CD14-positive monocyte (primary cell): ENCODE measurements at regions not wholly inside any gene's neighbourhood (a gene's known extent, or its start where the extent isn't known, plus 50 kb on each side); places are given as distances from the start of the nearest gene placed in this dataset.

Source experiments
- DNase-seq, 3 donors: peaks; one replicate each; pipeline ENCODE4 v3.0.0-alpha.2; 2011 to 2022
- H2AFZ ChIP-seq: 2 replicates; pipeline ENCODE4 v1.6.0; 2012; ENCODE audit warnings: mild to moderate bottlenecking, low read depth, low read length, inconsistent platforms; ENCODE audit not compliant: insufficient read depth, poor library complexity, severe bottlenecking
- H3K27ac ChIP-seq, 2 donors: 1 replicate in 1 of 2; 2 replicates in 1 of 2; pipeline ENCODE4 v1.5.1; 2012 to 2013; ENCODE audit warnings: low read length in 2 of 2, control low read depth in 1 of 2, inconsistent platforms in 1 of 2, low read depth in 1 of 2, mild to moderate bottlenecking in 1 of 2
- H3K27me3 ChIP-seq, 2 donors: one replicate each; pipeline versions ENCODE4 v1.6.0 to v1.6.1; 2011 to 2013; ENCODE audit warnings: low read length in 2 of 2; ENCODE audit not compliant: control insufficient read depth in 2 of 2, insufficient read depth in 2 of 2
- H3K36me3 ChIP-seq, 2 donors: replicated peaks in 1 of 2; 1 replicate in 1 of 2; 2 replicates in 1 of 2; pipeline versions ENCODE4 v1.5.1 to v1.6.1; 2012 to 2013; ENCODE audit warnings: low read length in 2 of 2, control low read depth in 1 of 2, inconsistent platforms in 1 of 2, mild to moderate bottlenecking in 1 of 2; ENCODE audit not compliant: insufficient read depth in 2 of 2, control insufficient read depth in 1 of 2
- H3K4me1 ChIP-seq, 2 donors: 1 replicate in 1 of 2; 2 replicates in 1 of 2; pipeline versions ENCODE4 v1.5.1 to v1.6.1; 2012 to 2013; ENCODE audit warnings: low read length in 2 of 2, control low read depth in 1 of 2, inconsistent platforms in 1 of 2, mild to moderate bottlenecking in 1 of 2, moderate library complexity in 1 of 2; ENCODE audit not compliant: insufficient read depth in 2 of 2, control insufficient read depth in 1 of 2
- H3K4me2 ChIP-seq: replicated peaks from 2 replicates; pipeline ENCODE3; 2012; ENCODE audit warnings: low read length, moderate library complexity, mild to moderate bottlenecking; ENCODE audit not compliant: poor library complexity, severe bottlenecking; ENCODE audit errors: extremely low read depth
- H3K4me3 ChIP-seq, 3 experiments: fragments of 200-600 bp in 1 of 3; sonication (generic) in 1 of 3; replicated peaks in 1 of 3; 1 replicate in 2 of 3; 2 replicates in 1 of 3; pipeline ENCODE4 v1.5.1; 2011 to 2013; ENCODE audit warnings: low read length in 3 of 3, mild to moderate bottlenecking in 3 of 3, control low read depth in 2 of 3, low read depth in 2 of 3, inconsistent platforms in 1 of 3, moderate library complexity in 1 of 3
- H3K79me2 ChIP-seq: 2 replicates; pipeline ENCODE4 v1.6.0; 2012; ENCODE audit warnings: mild to moderate bottlenecking, control low read depth, inconsistent platforms, low read length, moderate library complexity; ENCODE audit not compliant: insufficient read depth
- H3K9ac ChIP-seq: 2 replicates; pipeline ENCODE4 v1.6.0; 2017; ENCODE audit warnings: low read length, mild to moderate bottlenecking; ENCODE audit not compliant: insufficient read depth, poor library complexity, severe bottlenecking
- H3K9me3 ChIP-seq, 2 donors: replicated peaks in 1 of 2; 1 replicate in 1 of 2; 2 replicates in 1 of 2; pipeline versions ENCODE4 v1.5.1 to v1.6.1; 2012 to 2013; ENCODE audit warnings: low read length in 2 of 2, control low read depth in 1 of 2; ENCODE audit not compliant: control insufficient read depth in 1 of 2, insufficient read depth in 1 of 2
- H4K20me1 ChIP-seq: 2 replicates; pipeline ENCODE4 v1.6.0; 2012; ENCODE audit warnings: mild to moderate bottlenecking, low read length, control low read depth, moderate library complexity; ENCODE audit not compliant: insufficient read depth
- H3K27ac Mint-ChIP-seq, 7 donors: one replicate each; pipeline ENCODE4 v1.8.0; 2020; ENCODE audit warnings: mild to moderate bottlenecking in 7 of 7, mixed read lengths in 7 of 7, moderate library complexity in 6 of 7, inconsistent platforms in 2 of 7
- H3K27me3 Mint-ChIP-seq, 3 donors: one replicate each; pipeline ENCODE4 v1.8.0; 2021 to 2022; ENCODE audit warnings: low read depth in 3 of 3, mild to moderate bottlenecking in 3 of 3, mixed read lengths in 3 of 3, moderate library complexity in 3 of 3, inconsistent platforms in 1 of 3
- H3K36me3 Mint-ChIP-seq, 2 donors: one replicate each; pipeline ENCODE4 v1.8.0; 2020; ENCODE audit warnings: mixed read lengths in 2 of 2, inconsistent platforms in 1 of 2, mild to moderate bottlenecking in 1 of 2
- H3K4me1 Mint-ChIP-seq: one replicate; pipeline ENCODE4 v1.8.0; 2020; ENCODE audit warnings: mild to moderate bottlenecking, mixed read lengths
- H3K4me3 Mint-ChIP-seq, 2 donors: one replicate each; pipeline ENCODE4 v1.8.0; 2020; ENCODE audit warnings: mild to moderate bottlenecking in 2 of 2, mixed read lengths in 2 of 2, moderate library complexity in 1 of 2
- H3K9me3 Mint-ChIP-seq, 7 donors: one replicate each; pipeline ENCODE4 v1.8.0; 2020 to 2022; ENCODE audit warnings: mixed read lengths in 7 of 7, mild to moderate bottlenecking in 6 of 7, moderate library complexity in 6 of 7, inconsistent platforms in 2 of 7
- WGBS: methylation state at CpG from one replicate; pipeline ENCODE4 v1.1.5; 2013; ENCODE audit warnings: missing lambda C conversion rate; ENCODE audit not compliant: insufficient coverage; 5-methylcytosine and 5-hydroxymethylcytosine counted together
- intact Hi-C, 2 donors: fragments of 100-400 bp; cut with micrococcal nuclease; formaldehyde crosslinking; loops; one replicate each; pipeline versions ENCODE4 v1.15.0 to v1.15.1; 2023
- TF ChIP-seq, protein P1 (sequence below): fragments of 200-600 bp; IDR thresholded peaks from one replicate; pipeline ENCODE4 v1.8.0; 2022; ENCODE audit warnings: antibody characterized with exemption, mild to moderate bottlenecking

DNA sequence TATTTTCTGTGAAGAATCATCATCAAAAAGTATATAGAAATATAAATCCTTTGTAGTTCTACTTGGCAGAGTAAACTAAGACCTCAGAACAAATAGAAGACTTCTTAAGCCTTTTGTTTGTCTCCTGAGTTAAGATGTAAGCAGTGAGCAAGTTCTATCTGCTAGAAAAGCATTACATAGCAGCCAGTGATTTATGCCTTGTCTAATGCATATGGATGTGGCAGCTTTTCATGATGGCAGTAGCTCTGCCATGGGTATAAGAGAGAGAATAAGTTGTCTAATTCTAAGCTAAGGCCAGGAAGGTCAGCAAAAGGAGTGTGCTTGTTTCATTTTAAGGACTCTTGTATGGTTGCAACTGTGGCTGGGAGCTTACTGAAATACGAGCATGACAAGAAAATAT, 920.2 kb downstream of the GRIK2 start:
- Histone ChIP-seq H3K9me3 (peaks cover 5% of the 10 kb centered on the region in 2 donors), H3K36me3 (no peaks in the 10 kb centered on the region), H3K27ac (no peak overlapping the region), H2AFZ (no peak overlapping the region), H3K4me1 (no peaks in the 10 kb centered on the region), H3K9ac (no peak overlapping the region), H4K20me1 (no peaks in the 10 kb centered on the region), H3K27me3 (no peaks in the 10 kb centered on the region), H3K4me2 (no peak overlapping the region), H3K4me3 (no peak overlapping the region), H3K79me2 (no peaks in the 10 kb centered on the region)
- no peak for DNase-seq
- no peaks in the 10 kb centered on the region for H3K27me3 Mint-ChIP-seq
- no peak overlapping the region for H3K27ac Mint-ChIP-seq
- TF ChIP-seq, protein P1, sequence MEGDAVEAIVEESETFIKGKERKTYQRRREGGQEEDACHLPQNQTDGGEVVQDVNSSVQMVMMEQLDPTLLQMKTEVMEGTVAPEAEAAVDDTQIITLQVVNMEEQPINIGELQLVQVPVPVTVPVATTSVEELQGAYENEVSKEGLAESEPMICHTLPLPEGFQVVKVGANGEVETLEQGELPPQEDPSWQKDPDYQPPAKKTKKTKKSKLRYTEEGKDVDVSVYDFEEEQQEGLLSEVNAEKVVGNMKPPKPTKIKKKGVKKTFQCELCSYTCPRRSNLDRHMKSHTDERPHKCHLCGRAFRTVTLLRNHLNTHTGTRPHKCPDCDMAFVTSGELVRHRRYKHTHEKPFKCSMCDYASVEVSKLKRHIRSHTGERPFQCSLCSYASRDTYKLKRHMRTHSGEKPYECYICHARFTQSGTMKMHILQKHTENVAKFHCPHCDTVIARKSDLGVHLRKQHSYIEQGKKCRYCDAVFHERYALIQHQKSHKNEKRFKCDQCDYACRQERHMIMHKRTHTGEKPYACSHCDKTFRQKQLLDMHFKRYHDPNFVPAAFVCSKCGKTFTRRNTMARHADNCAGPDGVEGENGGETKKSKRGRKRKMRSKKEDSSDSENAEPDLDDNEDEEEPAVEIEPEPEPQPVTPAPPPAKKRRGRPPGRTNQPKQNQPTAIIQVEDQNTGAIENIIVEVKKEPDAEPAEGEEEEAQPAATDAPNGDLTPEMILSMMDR: no peak
- H3K36me3 Mint-ChIP-seq: no peaks in the 10 kb centered on the region
- no peak overlapping the region for H3K4me3 Mint-ChIP-seq
- intact Hi-C loops: no loop called here
- WGBS: no CpG with 5 or more reads among the region's 1 CpG
- no peaks in the 10 kb centered on the region for H3K4me1 Mint-ChIP-seq
- peaks cover 0 to 2% (median 0%) of the 10 kb centered on the region in 7 donors for H3K9me3 Mint-ChIP-seq

DNA sequence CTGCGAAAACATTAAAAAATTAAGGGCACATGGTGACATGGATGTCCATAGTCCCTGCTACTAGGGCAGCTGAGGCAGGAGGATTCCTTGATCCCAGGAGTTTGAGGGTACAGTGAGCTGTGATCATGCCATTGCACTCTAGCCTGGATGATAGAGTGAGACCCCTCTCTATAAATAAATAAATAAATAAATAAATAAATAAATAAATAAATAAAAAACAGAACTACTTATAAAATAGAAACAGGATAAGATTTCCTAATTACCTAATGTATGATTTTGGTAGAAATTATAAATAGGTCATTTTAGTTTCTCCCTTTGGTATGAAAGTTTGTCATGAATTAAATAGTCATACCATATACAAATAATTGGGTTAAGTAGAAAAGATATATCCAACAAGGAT, 916.2 kb downstream of the GRIK2 start:
- no peak overlapping the region for H3K4me3 ChIP-seq
- Mint-ChIP-seq H3K36me3 (no peaks in the 10 kb centered on the region), H3K27ac (no peak overlapping the region), H3K27me3 (no peaks in the 10 kb centered on the region), H3K9me3 (peaks cover 0 to 3% (median 0%) of the 10 kb centered on the region in 7 donors), H3K4me3 (no peak overlapping the region), H3K4me1 (no peaks in the 10 kb centered on the region)
- no peaks in the 10 kb centered on the region for H3K36me3 ChIP-seq
- H3K9ac ChIP-seq: no peak overlapping the region
- WGBS: 88% methylated on average over 1 of the region's 1 CpG
- H3K27me3 ChIP-seq: no peaks in the 10 kb centered on the region
- no peaks in the 10 kb centered on the region for H4K20me1 ChIP-seq
- peaks cover 12% of the 10 kb centered on the region in 2 donors for H3K9me3 ChIP-seq
- H3K4me1 ChIP-seq: no peaks in the 10 kb centered on the region
- no peak overlapping the region for H2AFZ ChIP-seq
- H3K4me2 ChIP-seq: no peak overlapping the region
- no peak overlapping the region for H3K27ac ChIP-seq
- TF ChIP-seq, protein P1: no peak
- DNase-seq: no peak
- no peaks in the 10 kb centered on the region for H3K79me2 ChIP-seq
- intact Hi-C loops: no loop called here
